GM21723 (cell line): ENCODE measurements at regions not wholly inside any gene's neighbourhood (a gene's known extent, or its start where the extent isn't known, plus 50 kb on each side); places are given as distances from the start of the nearest gene placed in this dataset.
"Not testable (repeated sequence)": the region's sequence is repeated elsewhere in the genome, so short reads cannot be mapped to it uniquely, and the experiment has no call there.

Source experiments
- ATAC-seq: cut with Tn5 transposase; IDR thresholded peaks from one replicate; pipeline ENCODE4 v1.9.1; 2021; ENCODE audit warnings: mild to moderate bottlenecking, moderate library complexity; ENCODE audit not compliant: unreplicated experiment

DNA sequence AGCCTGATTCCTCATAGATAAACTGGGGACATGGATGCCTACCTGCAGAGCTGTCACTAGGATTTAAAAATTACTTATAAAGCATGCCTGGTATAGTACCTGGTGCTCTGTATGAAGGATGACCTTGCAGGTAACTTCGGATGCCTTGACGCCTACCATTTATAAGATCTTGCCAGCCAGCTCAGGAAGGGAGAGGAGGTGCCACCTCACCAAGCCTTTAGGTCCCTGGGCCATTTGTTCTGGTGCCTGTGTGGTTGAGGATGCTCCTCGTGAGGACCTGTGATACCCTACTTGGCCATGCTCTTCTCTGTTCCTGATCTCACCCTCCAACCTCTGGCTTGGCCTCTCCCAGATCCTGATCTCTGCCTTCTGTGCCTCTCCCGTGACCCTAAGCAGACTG, 85.2 kb downstream of the FDX1 start:
- no peak for ATAC-seq

DNA sequence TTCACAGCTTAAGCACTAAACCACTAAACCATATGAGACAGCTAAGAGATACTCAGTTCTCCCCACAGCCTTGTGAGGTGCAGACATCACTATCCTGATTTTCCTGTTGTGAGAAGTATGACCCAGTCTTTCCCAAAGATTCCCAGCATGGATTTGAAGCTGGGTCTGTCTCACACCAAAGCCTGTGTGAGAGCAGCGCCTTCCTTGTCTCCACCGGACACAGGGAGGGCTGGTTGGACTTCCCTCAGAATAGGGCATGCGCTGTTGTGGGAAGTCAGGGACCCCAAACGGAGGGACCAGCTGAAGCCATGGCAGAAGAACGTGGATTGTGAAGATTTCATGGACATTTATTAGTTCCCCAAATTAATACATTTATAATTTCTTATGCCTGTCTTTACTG, 87.6 kb downstream of the FDX1 start:
- ATAC-seq: not testable (repeated sequence)

DNA sequence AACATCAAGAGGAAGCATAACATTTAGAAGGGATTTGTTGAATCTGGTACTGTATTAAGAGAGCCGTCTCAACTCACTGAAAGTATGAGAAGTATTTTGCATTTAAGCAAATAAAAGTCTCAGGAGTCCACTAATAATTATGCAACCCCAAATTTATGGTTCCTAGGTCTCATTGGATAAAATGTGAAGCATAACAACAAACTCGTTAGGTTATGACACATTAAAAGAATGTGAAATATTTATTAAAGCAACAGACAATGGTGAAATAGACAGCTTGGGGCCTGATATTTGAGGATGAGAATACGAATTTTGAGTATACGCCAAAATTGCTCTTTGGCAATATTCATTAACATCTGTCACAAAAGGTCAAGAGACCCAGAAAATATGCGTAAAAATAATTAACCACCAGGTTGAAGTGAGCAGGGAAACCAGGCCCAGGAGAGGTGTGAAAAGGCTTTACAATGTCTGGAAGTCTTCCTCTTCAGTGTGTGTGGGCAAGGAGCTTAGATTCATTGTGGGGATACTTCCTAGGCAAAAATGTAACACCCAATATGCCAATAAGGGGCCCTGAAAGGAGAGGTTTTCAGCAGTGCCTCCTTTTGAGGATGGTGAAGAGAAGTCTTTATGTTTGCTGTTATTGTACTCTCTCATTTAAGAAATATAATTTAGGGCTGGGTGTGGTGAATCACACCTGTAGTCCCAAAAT, 89.2 kb downstream of the FDX1 start:
- ATAC-seq: no peak

DNA sequence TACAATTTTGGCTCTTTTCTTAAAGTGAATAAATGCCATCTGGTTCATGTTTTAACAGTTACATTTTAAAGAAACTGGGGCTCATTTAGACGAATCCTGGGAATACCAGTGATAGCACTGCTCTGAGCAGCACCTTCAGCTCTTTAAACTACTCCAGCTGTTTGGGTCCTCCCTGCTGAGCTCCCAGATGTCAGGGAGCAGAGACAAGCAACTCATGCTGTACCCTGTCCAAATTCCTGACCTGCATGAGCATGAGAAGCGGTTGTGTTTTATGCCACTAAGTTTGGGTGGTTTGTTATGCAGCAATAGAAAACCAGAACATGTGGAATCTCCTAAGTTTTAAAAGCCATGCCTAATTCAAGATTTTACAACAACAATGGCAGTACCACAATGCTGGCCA, 90.0 kb downstream of the FDX1 start:
- ATAC-seq: no peak

DNA sequence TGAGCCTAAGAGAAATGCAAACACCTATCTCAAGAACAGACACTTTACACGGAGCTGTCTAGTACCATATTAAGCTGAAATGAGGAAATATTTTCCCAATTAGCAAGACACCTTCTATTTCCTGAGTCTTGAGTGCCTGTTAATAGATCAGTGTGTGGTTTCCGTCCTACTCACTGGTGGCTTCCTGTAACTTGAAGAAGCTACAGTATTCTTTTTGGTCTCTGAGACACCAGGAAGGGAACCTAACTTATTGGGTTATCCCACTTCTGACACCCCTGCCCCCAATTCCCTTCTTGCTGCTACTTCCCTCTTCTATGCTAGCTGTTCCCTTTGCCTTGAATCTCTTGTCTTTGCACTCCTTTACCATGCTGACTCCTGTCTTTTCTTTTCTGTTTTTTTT, 92.7 kb downstream of the FDX1 start:
- ATAC-seq: no peak

DNA sequence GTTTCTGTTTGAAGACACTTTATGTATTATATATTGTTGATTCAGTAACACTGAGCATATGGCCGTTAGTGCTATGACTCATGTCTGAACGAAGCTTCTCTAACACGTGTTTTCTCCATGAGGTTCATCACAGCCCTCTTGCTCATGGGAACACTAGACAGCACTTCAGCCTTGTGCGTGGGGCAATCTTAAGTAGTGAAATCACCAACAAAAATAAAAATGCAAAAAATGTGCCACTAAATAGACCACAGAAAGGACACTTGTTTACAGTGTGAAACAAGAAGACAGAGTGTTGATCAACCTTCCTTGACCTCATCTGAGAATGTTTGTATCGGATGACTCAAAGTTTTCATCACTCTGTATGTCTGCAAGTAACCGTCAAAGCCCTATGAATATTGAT, 94.5 kb downstream of the FDX1 start:
- ATAC-seq: no peak

DNA sequence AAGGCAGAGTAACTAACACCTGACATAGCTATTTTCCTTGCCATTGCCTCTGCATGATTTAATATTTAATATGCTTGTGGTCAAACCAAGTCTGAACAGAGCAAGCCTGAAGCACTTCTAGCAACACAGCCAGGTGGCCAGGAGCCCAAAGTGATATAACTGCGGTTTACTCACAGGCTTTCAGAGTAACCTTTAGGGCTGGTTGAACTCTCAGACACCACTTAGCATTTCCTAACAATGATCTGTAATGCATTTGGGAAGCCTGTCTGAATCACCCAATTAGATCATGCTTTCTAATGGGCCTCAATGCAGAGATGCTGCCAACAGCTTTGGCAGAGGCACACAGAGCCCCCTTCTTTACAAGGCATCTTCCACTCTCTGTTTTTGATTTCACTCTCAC, 96.1 kb downstream of the FDX1 start:
- ATAC-seq: peak; percentile 67

DNA sequence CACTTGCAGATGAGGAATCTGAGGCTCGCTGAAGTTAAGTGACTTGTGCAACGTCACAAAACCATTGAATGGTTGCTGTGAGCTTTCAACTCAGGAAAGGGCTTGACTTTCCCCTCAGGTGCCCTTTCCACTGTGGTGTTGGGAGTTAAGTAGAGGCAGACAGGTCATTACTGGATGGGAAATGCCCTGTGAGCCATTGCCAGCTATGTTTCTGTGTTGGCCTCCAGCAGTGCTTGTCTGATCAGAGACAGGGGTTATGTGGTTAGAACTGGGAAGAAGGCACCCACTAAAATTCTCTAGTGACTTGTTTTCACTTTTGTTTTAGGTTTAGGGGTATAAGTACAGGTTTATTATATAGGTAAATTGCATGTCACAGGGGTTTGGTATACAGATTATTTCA, 96.6 kb downstream of the FDX1 start:
- peak; percentile 60 for ATAC-seq
